ENCODE measurements at regions not wholly inside any gene's neighbourhood (a gene's known extent, or its start where the extent isn't known, plus 50 kb on each side); places are given as distances from the start of the nearest gene placed in this dataset.

GRCh38 chr3:62936626-62937254 is 61.5 kb upstream of the CADPS start (continued):
- TF ChIP-seq EZH2 (IDR thresholded peaks at IDR 0.05; ENCODE audit: borderline replicate concordance, insufficient read depth, low read length, poor library complexity, severe bottlenecking): no peak

GRCh38 chr3:62938583-62938982 is 63.4 kb upstream of the CADPS start:
- H3K9me2 ChIP-seq (ENCODE audit: insufficient read depth, low read length): no peaks in the 10 kb centered on the region
- no peaks in the 10 kb centered on the region for H3K9me3 ChIP-seq (ENCODE audit: low read length)
- no peak for TF ChIP-seq RAD21 (conservative IDR thresholded peaks at IDR 0.05)
- TF ChIP-seq MXI1 (conservative IDR thresholded peaks at IDR 0.05; ENCODE audit: poor library complexity, severe bottlenecking): no peak
- no peak for TF ChIP-seq EP300 (conservative IDR thresholded peaks at IDR 0.05; ENCODE audit: poor library complexity, severe bottlenecking)
- TF ChIP-seq POLR2AphosphoS5 (IDR thresholded peaks at IDR 0.05): no peak
- TF ChIP-seq CTCF (IDR thresholded peaks at IDR 0.05; ENCODE audit: poor library complexity, severe bottlenecking): no peak
- no peak for TF ChIP-seq EZH2 (IDR thresholded peaks at IDR 0.05; ENCODE audit: borderline replicate concordance, insufficient read depth, low read length, poor library complexity, severe bottlenecking)
- no peak for TF ChIP-seq TAF1 (IDR thresholded peaks at IDR 0.05; ENCODE audit: low read depth)
- TF ChIP-seq REST (IDR thresholded peaks at IDR 0.05; ENCODE audit: borderline replicate concordance): no peak
- TF ChIP-seq SMC3 (conservative IDR thresholded peaks at IDR 0.05; ENCODE audit: poor library complexity): no peak
- no peak overlapping the region for H3K9ac ChIP-seq (ENCODE audit: low read length)
- no peak overlapping the region for H3K4me3 ChIP-seq (ENCODE audit: low read length)
- H3K36me3 ChIP-seq (ENCODE audit: insufficient read depth, low read length): no peaks in the 10 kb centered on the region
- H3F3A ChIP-seq (ENCODE audit: insufficient read depth, low read length, poor library complexity, severe bottlenecking): no peaks in the 10 kb centered on the region
- H3K4me2 ChIP-seq (ENCODE audit: low read length): no peak overlapping the region
- H3K79me2 ChIP-seq (replicated peaks; ENCODE audit: insufficient read depth, low read length): no peaks in the 10 kb centered on the region
- no peak overlapping the region for H3K27ac ChIP-seq (ENCODE audit: low read length)
- H2AFZ ChIP-seq (ENCODE audit: low read depth, low read length): no peak overlapping the region
- H4K20me1 ChIP-seq (ENCODE audit: insufficient read depth): no peaks in the 10 kb centered on the region
- no peaks in the 10 kb centered on the region for H3K27me3 ChIP-seq (ENCODE audit: insufficient read depth, low read depth, low read length)

- Histone ChIP-seq H3K36me3 (ENCODE audit: insufficient read depth, low read length) (no peaks in the 10 kb centered on the region), H3K4me2 (ENCODE audit: low read length) (no peak overlapping the region), H3K9me2 (ENCODE audit: insufficient read depth, low read length) (no peaks in the 10 kb centered on the region), H3K9me3 (ENCODE audit: low read length) (no peaks in the 10 kb centered on the region), H3F3A (ENCODE audit: insufficient read depth, low read length, poor library complexity, severe bottlenecking) (no peaks in the 10 kb centered on the region), H3K4me3 (ENCODE audit: low read length) (no peak overlapping the region), H3K9ac (ENCODE audit: low read length) (no peak overlapping the region), H3K79me2 (replicated peaks; ENCODE audit: insufficient read depth, low read length) (no peaks in the 10 kb centered on the region), H3K27ac (ENCODE audit: low read length) (no peak overlapping the region), H3K27me3 (ENCODE audit: insufficient read depth, low read depth, low read length) (no peaks in the 10 kb centered on the region), H4K20me1 (ENCODE audit: insufficient read depth) (no peaks in the 10 kb centered on the region), H2AFZ (ENCODE audit: low read depth, low read length) (no peak overlapping the region)
- TF ChIP-seq REST (IDR thresholded peaks at IDR 0.05; ENCODE audit: borderline replicate concordance) (no peak), MXI1 (conservative IDR thresholded peaks at IDR 0.05; ENCODE audit: poor library complexity, severe bottlenecking) (no peak), CTCF (IDR thresholded peaks at IDR 0.05; ENCODE audit: poor library complexity, severe bottlenecking) (no peak), SMC3 (conservative IDR thresholded peaks at IDR 0.05; ENCODE audit: poor library complexity) (no peak), EZH2 (IDR thresholded peaks at IDR 0.05; ENCODE audit: borderline replicate concordance, insufficient read depth, low read length, poor library complexity, severe bottlenecking) (no peak), TAF1 (IDR thresholded peaks at IDR 0.05; ENCODE audit: low read depth) (no peak), RAD21 (conservative IDR thresholded peaks at IDR 0.05) (no peak), EP300 (conservative IDR thresholded peaks at IDR 0.05; ENCODE audit: poor library complexity, severe bottlenecking) (no peak), POLR2AphosphoS5 (IDR thresholded peaks at IDR 0.05) (no peak)
Measured at GRCh38 chr3:62939707-62940106, 64.5 kb upstream of the CADPS start.

All from neural cell (in vitro differentiated cells).